ENCODE measurements at regions not wholly inside any gene's neighbourhood (a gene's known extent, or its start where the extent isn't known, plus 50 kb on each side); places are given as distances from the start of the nearest gene placed in this dataset.
"Not testable (repeated sequence)": the region's sequence is repeated elsewhere in the genome, so short reads cannot be mapped to it uniquely, and the experiment has no call there.

DNA sequence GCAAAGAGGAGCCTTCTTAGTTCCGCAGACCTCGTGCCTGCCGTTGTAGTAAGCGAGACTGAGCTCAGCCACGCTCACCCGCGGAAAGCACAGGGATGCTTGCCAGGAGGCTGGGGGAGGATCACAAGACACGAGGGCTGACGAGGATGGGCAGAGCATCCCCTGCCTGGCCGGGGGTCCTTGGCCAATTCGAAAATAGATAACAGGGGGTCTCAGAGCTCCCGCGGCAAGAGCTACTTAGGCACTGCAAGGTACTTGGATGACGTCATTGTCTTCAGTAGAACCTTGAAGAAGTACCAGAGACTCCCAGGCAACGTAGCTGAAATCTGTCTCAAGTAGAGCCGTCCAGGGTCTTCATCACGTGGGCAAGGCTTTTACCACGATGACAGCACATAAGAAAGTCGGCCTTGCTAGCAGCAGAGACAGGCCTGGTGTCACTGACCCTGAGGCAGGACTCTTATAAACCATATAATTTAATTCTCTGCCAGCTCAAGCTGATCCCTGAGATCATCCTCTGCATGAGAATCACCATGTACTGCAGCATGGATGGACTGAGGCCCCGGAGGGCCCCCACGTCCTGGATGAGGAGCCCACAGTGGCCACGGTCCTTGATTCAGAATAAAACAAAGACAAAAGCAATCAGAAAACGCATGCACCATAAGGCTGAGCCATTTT, 81.9 kb downstream of the TMEM18 start:
- no peak for DNase-seq (ENCODE audit: low read depth)

DNA sequence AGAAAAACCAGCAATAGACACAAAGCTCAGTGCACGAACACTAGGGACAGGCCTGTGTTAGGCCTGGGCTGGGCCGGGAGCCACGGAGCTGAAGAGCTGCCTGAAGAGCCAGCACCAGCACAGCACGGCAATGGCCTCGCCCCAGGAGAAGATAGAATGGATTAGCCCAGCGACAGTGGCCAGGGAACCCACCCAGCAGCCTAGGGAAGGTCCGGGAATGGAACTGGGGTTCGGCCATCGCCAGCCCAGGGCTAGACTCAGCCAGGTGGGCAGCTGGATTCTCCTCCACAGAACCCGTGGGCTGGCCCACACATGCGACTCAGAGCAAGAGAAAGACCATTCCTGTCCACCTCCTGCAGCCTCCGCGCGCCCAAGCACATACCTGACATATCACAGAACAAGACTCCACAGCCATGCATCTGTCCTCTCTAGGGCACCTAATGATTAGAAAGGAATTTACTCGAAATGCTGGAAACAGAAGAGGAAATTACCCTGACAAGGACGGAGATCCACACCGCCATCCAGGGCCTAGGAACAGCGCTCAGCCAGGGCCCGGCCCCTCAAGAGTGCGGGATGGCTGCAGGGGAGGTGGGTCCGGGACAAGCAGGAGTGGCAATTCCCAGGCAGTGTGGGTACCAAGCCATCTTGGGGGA, 82.8 kb downstream of the TMEM18 start:
- DNase-seq (ENCODE audit: low read depth): no peak

DNA sequence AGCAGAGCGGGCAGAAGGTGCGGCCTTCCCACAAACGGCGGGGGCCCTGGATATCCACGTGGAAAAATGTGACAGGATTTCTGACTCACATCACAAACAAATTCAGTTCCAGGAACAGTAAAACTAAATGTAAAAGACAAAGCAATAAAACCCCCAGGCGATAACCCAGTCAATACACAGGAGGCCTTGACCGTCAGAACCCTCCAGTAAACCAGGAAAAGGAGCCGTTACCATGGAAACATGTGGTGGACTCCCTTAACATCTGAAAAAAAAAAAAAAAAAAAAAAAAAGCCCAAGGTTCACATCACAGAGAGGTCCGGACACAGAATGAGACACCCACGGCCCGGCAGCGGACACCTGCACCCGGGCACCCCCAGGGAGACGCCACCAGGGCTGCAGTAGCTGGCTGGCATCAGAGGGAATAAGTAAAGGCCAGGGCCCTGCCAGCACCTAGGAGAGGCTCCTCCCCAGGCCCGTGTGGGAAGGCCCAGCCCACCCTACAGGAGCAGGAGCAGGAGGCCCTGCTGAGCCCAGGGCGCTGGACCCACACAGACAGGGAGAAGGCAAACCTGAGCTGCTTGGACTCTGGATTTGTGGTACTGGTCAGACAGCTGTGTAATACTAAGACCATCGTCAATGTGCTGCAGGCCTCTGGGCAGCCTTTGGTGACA, 83.7 kb downstream of the TMEM18 start:
- no peak for DNase-seq (ENCODE audit: low read depth)

DNA sequence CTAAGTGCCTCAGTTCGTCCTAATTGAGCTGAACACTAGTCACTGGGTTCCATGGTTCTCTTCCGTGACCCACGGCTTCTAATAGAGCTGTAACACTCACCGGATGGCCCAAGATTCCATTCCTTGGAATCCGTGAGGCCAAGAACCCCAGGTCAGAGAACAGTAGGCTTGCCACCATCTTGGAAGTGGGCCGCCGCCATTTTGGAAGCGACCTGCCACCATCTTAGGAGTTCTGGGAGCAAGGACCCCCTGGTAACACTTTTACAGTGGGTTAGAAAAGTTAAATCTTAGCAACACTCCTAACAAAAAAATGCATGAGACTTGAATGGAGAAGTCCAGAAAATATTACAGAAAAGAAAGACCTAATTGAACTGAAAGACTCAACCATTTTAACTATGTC, 84.5 kb downstream of the TMEM18 start:
- no peak for DNase-seq (ENCODE audit: low read depth)

DNA sequence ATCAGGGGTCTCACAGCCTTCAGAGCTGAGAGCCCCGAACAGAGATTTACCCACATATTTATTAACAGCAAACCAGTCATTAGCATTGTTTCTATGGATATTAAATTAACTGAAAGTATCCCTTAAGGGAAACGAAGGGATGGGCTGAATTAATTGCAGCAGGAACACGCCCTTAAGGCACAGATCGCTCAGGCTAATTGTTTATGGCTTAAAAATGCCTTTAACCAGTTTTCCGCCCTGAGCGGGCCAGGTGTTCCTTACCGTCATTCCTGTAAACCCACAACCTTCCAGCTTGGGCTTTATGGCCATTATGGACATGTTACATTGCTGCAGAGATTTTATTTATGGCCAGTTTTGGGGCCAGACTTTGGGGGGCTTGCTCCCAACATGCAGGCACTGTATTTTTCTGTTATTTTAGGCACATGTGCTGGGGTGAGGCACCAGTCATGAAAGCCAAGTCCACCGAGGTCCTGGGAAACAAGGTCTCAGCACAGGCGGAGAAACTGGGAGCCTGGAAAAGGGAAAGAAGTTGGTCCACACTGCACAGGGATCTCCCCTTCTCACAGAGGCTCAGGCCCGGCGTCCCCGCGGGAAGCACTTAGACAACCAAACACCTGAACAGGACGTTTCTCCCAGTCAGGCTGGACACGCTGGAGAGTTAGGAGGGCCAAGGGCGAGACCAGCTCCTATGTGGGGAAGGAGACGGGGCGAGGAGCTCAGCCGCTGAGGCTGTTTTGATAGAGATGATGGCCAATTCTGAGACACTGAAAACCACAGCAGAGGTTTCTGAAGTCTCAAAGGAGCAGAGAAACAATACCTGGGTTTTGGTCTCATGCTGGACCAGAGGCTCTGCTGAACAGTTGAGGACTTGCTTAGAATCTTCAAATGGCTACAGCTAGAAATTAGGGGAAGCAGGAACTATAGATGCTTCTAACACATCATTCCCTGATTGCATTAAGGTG, 86.7 kb downstream of the TMEM18 start:
- no peak for DNase-seq (ENCODE audit: low read depth)

DNA sequence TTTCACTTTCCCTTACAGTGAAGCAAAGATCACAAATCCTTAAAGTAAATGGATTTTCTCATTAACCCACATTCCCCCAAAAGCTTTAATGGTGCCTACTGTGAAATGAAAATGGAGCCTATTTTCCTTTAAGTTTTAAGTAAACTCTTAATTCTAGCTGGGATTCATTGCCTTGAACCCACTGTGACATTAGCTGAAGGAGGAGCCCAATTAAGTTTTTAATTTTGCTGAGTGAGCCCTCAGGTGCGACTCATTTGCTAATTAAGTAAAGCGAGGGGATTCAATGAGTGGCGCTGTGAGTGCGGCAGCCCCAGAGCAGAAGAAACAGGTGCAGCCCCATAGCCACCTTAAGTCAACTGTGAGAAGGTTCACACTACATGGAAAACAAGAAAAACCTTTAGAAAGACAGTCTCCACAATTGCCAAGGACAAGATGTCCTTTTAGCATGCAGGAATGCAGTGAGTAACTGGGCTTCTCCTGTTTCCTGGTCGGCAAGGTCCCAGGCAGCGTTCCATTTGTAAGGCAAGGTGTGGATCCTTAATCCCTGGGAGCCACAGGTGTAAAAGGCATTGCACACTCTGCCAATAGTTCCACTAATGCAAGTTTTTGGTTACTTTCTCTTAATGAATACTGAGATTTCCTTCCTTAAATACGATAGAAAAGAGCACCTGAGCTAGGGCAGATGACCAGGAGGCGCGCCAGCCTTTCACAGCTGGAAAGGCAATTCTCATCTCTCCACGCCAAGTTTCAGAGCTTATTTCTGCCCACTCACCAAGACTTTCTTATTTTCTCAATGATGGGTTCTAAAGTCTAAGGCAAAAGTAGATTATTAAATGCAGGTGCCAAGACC, 87.7 kb downstream of the TMEM18 start:
- DNase-seq (ENCODE audit: low read depth): no peak

DNA sequence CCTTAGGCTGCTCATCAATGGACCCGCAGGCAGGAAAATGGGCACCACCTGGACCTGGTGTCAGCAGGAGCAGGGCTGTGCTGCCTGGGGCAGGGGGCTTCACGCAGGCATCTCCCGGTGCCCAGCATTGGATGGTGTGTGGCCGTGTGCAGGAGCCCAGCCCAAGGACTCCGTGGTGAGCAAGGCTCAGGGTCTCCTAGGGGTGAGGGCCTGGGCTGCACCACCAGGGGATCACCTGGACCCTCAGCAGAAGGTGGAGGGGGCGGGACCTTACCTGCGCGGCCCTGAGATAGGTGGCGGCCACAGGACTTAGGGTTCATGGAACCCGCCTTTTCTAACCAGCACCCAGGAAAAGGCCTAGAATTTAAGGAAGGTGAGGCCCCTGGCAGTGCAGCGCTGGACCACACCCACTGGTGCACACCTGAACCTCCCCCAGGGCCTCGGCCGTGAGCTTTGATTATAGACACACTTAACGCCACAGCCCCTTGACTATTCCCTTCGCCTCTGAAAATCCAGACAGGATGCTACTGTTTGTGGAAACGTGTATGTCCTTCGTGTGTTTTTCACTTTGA, 89.0 kb downstream of the TMEM18 start:
- no peak for DNase-seq (ENCODE audit: low read depth)

DNA sequence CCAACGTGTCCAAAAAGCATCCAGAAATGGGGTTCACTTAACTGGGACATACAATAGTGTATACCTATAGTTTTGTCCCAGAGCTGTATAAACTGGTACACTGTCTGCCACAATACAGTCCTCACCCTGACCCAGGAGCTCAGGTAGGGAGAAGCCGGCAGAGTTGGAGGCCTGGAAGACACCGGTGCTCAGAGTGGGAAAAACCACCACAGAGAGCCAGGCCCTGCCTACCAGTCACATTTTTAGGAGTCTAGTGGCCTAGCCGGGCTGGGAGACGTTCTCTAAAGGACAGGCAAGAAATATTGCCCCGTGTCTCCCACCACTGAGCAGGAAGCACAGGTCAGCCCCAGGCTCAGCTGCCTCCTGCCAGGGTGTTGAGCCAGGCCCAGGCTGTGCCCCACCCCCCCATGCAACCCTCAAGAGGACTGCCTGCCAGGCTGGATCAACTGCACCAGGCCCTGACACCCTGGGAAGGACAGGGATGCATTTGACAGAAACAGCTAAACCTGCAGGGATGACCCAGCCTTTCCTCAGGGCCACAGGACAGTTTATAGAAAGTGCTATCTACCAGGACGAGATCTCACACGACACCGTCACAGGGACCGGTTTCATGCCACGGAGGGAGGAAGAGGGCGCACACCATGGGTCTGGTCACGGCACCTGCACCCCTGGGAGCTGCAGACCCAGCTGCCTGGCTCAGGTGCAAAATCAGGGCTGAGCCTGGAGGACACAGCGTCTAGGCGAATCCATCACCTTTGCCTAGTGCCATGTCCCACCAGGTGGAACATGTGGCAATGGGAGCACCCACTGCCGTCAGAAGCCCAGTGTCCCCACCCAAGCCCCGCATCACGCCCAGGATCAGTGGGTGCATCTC, 89.9 kb downstream of the TMEM18 start:
- DNase-seq (ENCODE audit: low read depth): no peak

DNA sequence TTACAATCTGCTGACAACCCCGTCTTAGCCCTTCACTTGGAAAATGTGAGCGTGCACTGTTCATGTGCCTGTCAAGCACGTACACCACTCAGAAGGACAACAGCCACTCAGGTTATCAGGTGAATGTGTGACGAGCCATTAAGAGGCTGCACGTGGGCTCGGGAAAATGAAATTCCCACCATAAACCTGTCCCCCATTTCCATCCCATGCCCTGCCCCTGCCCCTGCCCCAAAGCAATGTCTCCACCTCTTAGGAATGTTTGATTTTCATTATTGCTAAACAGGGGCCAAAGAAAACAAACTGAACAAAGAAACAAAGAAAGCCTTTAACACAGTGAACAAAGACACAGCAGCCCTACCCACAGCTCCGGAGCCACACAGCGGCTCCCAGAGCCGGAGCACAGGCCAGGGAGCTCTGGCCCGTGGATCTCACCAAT, 90.5 kb downstream of the TMEM18 start:
- DNase-seq (ENCODE audit: low read depth): no peak

DNA sequence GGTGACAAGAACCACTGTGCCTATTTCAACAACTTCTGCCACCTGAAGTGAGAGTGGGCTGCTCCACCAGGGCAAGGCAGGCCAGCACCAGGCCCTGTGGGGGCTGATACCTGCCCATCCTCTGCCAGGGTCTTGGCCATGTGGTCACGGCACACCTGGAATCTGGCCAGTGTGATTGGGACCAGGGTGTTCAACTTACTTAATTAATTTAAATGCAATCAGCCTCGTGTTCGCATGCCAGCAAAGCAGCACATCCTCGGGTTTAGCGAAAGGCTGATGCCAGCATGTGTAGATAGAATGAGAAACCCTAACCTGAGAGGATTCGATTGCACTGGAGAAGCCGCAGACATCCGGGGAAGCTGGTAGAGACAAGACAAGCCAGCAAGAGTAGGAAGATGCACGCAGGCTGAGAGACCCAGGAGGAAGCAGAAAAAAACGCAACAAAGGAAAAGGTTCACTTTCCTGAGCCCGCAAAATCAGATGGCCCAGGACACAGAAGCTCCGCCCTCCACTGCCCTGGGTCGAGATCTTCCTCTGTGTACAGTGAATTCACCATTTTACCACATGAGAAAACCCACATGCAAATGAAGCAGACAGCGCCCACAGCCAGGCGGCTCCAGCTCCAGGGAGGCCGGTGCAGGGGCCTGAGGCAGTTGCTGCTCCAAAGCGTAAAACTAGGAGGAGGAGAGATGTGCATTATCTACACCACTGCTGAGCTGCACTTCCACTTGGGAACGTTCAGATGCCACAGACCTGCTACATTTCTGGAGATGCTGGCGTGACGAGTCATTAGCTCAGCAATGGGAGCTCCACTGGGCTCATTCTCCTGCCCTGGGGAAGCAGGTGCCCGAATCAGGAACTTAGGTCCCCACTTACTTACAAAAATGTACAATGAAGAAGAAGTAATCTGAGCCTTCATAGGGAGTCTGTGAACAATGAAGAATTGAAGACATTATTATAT, 92.1 kb downstream of the TMEM18 start:
- no peak for DNase-seq (ENCODE audit: low read depth)

DNA sequence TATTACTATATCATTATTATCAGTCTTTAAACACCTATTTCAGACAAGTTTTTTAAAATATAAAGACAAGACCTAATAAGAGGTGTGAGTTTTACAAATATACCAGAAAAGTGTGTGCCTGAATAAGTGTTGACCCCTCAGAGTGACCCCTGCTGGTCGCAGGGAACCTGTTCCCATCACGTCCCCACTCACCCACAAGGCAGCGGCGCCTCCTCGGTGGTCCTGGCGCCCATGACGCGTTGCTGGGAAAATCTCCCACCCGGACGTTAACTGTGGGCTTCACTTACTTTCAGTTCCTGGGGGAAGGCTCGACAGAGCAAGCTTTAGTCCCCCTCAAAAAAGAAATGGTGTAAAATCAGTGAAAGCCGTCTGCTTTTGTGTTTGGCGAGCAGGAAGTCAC, 93.5 kb downstream of the TMEM18 start:
- DNase-seq (ENCODE audit: low read depth): no peak

DNA sequence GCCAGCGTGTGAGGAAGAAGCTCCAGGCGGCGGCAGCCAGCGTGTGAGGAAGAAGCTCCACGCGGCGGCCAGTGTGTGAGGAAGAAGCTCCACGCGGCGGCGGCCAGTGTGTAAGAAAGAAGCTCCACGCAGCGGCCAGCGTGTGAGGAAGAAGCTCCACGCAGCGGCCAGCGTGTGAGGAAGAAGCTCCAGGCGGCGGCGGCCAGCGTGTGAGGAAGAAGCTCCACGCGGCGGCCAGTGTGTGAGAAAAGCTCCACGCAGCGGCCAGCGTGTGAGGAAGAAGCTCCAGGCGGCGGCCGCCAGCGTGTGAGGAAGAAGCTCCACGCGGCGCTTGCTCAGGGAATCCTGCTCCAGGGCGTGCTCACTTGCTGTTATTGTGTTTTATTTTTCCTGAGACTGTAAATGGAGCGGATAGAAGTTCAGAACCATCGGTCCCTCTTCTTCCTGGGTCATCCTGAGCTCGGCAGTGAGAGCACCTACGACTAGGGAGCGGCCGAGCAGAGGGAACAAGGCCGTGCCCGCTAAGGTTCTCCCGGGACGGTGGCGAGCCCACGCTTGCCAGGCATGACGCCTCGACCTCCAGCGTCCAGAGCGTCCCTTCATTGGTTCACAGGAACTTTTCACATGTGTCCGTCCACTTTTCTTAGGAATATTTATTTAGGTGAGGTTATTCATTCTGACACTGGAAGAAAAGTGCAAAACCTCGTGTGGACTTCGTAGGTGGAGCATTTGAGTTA, 94.2 kb downstream of the TMEM18 start:
- no peak for DNase-seq (ENCODE audit: low read depth)

DNA sequence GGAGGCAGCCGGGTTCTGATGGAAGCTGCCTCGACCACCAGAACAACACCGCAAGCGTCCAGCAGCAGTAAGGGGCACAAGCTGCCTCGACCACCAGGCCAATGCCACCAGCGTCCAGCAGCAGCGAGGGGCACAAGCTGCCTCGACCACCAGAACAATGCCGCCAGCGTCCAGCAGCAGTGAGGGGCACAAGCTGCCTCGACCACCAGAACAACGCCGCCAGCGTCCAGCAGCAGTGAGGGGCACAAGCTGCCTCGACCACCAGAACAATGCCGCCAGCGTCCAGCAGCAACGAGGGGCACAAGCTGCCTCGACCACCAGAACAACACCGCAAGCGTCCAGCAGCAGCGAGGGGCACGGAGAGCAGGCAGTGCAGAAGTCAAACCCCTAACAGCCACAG, 94.9 kb downstream of the TMEM18 start:
- not testable (repeated sequence) for DNase-seq (ENCODE audit: low read depth)

DNA sequence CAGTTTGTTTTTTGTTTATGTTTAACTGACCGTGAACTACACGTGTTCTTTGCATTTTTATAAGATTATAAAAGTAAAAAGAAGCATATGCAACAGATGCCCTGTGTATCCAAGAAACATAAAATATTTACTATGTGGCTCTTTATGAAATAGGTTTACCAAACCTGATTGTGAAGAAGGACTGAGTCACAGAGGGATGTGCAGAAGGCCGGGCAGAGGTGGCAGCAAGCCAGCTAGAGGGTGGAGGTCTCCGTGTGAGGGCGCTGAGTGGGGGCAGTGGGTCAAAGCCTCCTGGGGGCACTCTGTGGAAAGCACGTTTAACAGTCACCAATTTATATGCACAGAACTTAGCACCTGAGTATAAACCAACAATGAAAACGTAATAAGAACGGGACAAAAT, 97.2 kb downstream of the TMEM18 start:
- DNase-seq (ENCODE audit: low read depth): no peak

DNA sequence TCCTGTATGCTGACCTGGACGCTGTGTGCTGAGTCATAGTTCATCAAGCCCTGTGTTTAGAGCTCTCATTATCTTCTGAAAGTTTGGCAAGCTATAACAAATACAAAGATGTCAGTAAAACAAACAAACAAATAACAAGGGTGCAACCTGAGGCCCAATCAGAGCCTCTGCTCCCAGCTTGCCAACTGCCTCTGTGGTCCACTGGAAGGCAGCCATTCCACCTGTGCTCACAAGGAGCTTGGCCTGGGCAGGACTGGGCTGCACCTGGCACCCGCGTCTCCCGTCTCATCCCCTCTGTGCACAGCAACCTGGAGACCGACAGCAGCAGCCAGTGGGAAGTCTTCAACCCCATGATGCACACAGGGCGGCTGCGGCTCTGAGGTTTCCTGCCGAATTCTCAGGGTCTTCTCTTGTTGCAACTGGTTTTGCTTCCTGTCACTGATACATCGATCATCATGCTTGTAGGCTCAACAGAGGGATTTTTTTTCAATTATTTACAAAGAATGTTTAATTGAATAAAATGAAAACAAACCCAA, 97.8 kb downstream of the TMEM18 start:
- DNase-seq (ENCODE audit: low read depth): no peak

DNA sequence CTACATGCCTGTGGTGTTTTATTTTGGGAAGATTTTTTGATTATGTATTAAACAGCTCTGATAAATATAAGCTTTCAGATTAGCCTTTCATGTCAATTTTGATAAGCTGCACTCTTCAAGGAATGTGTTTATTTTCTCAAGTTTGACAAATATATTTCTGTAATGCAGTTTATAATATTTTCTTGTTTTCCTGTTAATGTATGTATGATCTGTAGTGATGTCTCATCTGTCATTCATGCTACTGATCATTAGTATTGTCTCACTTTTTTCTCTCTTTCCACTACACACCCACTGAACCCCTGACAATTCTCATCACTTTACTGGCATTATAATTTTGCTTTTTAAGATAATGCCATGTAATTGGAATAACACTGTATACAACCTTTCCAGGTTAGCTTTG, 100.9 kb downstream of the TMEM18 start:
- DNase-seq (ENCODE audit: low read depth): no peak

DNA sequence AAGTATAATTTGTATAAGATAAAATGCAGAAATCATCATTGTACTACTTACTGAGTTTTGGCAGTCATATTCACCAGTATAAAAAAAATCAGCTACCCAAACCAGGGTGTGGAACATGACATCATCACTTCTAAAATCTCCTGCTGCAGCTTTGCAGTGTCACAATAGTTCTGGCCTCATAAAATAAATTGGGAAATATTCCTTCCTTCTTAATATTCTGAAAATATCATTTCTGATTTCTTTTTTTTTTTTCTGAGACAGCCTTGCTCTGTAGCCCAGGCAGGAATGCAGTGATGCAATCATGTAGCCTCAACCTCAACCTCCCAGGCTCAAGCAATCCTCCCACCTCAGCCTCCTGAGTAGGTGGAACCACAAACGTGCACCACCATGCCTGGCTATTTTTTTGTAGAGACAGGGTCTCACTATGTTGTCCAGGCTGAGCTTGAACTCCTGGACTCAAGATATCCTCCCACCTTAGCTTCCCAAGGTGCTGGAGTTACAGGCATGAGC, 101.4 kb downstream of the TMEM18 start:
- no peak for DNase-seq (ENCODE audit: low read depth)

Data from iris pigment epithelial cell (primary cell).